Activated naive CD8-positive, alpha-beta T cell treated with anti-CD3 and anti-CD28 coated beads, Interleukin-2, amount 50 U/mL, for 24 hours (primary cell): ENCODE measurements at regions not wholly inside any gene's neighbourhood (a gene's known extent, or its start where the extent isn't known, plus 50 kb on each side); places are given as distances from the start of the nearest gene placed in this dataset.
"Not testable (repeated sequence)": the region's sequence is repeated elsewhere in the genome, so short reads cannot be mapped to it uniquely, and the experiment has no call there.

Source experiments
- ATAC-seq: fragments of 150-1000 bp; cut with Tn5 transposase; one replicate; pipeline ENCODE4 v1.10.0; 2021
- DNase-seq: peaks from one replicate; pipeline ENCODE4 v3.0.0; 2021
- H3K27ac Mint-ChIP-seq: one replicate; pipeline ENCODE4 v1.8.0; 2021; ENCODE audit warnings: mild to moderate bottlenecking, mixed read lengths
- H3K27me3 Mint-ChIP-seq: one replicate; pipeline ENCODE4 v1.8.0; 2021; ENCODE audit warnings: mixed read lengths
- H3K36me3 Mint-ChIP-seq: one replicate; pipeline ENCODE4 v1.8.0; 2021; ENCODE audit warnings: low read depth, mixed read lengths
- H3K4me1 Mint-ChIP-seq: one replicate; pipeline ENCODE4 v1.8.0; 2021; ENCODE audit warnings: mixed read lengths
- H3K4me3 Mint-ChIP-seq: one replicate; pipeline ENCODE4 v1.8.0; 2021; ENCODE audit warnings: mild to moderate bottlenecking, moderate library complexity, mixed read lengths
- H3K9me3 Mint-ChIP-seq: one replicate; pipeline ENCODE4 v1.8.0; 2021; ENCODE audit warnings: mixed read lengths

GRCh38 chr3:19016851-19017250 is 131.5 kb upstream of the KCNH8 start:
- H3K27me3 Mint-ChIP-seq, result no peaks in the 10 kb centered on the region
- no peak overlapping the region for H3K27ac Mint-ChIP-seq
- ATAC-seq, result no peak
- H3K36me3 Mint-ChIP-seq, result no peaks in the 10 kb centered on the region
- no peaks in the 10 kb centered on the region for H3K9me3 Mint-ChIP-seq
- no peaks in the 10 kb centered on the region for H3K4me1 Mint-ChIP-seq
- no peak for DNase-seq
- H3K4me3 Mint-ChIP-seq, result no peak overlapping the region

- no peak for DNase-seq
- Mint-ChIP-seq H3K36me3 (no peaks in the 10 kb centered on the region), H3K4me1 (no peaks in the 10 kb centered on the region), H3K27ac (no peak overlapping the region), H3K27me3 (no peaks in the 10 kb centered on the region), H3K9me3 (no peaks in the 10 kb centered on the region), H3K4me3 (no peak overlapping the region)
- ATAC-seq, result no peak
Observed at GRCh38 chr3:19013879-19014278, 134.4 kb upstream of the KCNH8 start.

- Mint-ChIP-seq H3K36me3 (no peaks in the 10 kb centered on the region), H3K9me3 (no peaks in the 10 kb centered on the region), H3K4me3 (no peak overlapping the region), H3K4me1 (no peaks in the 10 kb centered on the region), H3K27me3 (no peaks in the 10 kb centered on the region), H3K27ac (no peak overlapping the region)
- ATAC-seq (no peak), DNase-seq (no peak)
Observed at GRCh38 chr3:19012846-19013245, 135.5 kb upstream of the KCNH8 start.

GRCh38 chr3:19002606-19003005 is 145.7 kb upstream of the KCNH8 start:
- no peaks in the 10 kb centered on the region for H3K4me1 Mint-ChIP-seq
- H3K9me3 Mint-ChIP-seq, result no peaks in the 10 kb centered on the region
- H3K27ac Mint-ChIP-seq, result no peak overlapping the region
- no peak overlapping the region for H3K4me3 Mint-ChIP-seq
- H3K27me3 Mint-ChIP-seq, result no peaks in the 10 kb centered on the region
- ATAC-seq, result no peak
- DNase-seq, result no peak
- H3K36me3 Mint-ChIP-seq, result no peaks in the 10 kb centered on the region

GRCh38 chr3:18998069-18998468 is 150.2 kb upstream of the KCNH8 start:
- H3K27me3 Mint-ChIP-seq, result peaks cover 2% of the 10 kb centered on the region

GRCh38 chr3:18992709-18993108 is 155.6 kb upstream of the KCNH8 start:
- peaks cover 17% of the 10 kb centered on the region for H3K9me3 Mint-ChIP-seq
- H3K36me3 Mint-ChIP-seq, result peaks cover 2% of the 10 kb centered on the region
- ATAC-seq, result no peak
- no peak overlapping the region for H3K4me3 Mint-ChIP-seq
- H3K4me1 Mint-ChIP-seq, result peaks cover 21% of the 10 kb centered on the region
- H3K27me3 Mint-ChIP-seq, result peaks cover 20% of the 10 kb centered on the region
- no peak for DNase-seq
- H3K27ac Mint-ChIP-seq, result no peak overlapping the region

More at GRCh38 chr3:18998069-18998468, 150.2 kb upstream of the KCNH8 start:
- no peak for DNase-seq
- no peak overlapping the region for H3K4me3 Mint-ChIP-seq
- H3K9me3 Mint-ChIP-seq, result peaks cover 17% of the 10 kb centered on the region
- no peak for ATAC-seq
- no peaks in the 10 kb centered on the region for H3K4me1 Mint-ChIP-seq
- no peak overlapping the region for H3K27ac Mint-ChIP-seq
- peaks cover 2% of the 10 kb centered on the region for H3K36me3 Mint-ChIP-seq

- peak overlapping the region; percentile 57 for H3K4me3 Mint-ChIP-seq
- H3K27me3 Mint-ChIP-seq, result peaks cover 18% of the 10 kb centered on the region
- no peaks in the 10 kb centered on the region for H3K9me3 Mint-ChIP-seq
- ATAC-seq, result peak; percentile 49
- H3K27ac Mint-ChIP-seq, result no peak overlapping the region
- no peak for DNase-seq
- H3K4me1 Mint-ChIP-seq, result peaks cover 21% of the 10 kb centered on the region
- no peaks in the 10 kb centered on the region for H3K36me3 Mint-ChIP-seq
Observed at GRCh38 chr3:18989237-18989795, 159.0 kb upstream of the KCNH8 start.

- peak overlapping the region; percentile 42 for H3K4me3 Mint-ChIP-seq
- DNase-seq, result no peak
- H3K9me3 Mint-ChIP-seq, result no peaks in the 10 kb centered on the region
- H3K4me1 Mint-ChIP-seq, result peaks cover 21% of the 10 kb centered on the region
- ATAC-seq, result peak; percentile 52
- peaks cover 18% of the 10 kb centered on the region for H3K27me3 Mint-ChIP-seq
- H3K36me3 Mint-ChIP-seq, result no peaks in the 10 kb centered on the region
- no peak overlapping the region for H3K27ac Mint-ChIP-seq
Observed at GRCh38 chr3:18988614-18989229, 159.6 kb upstream of the KCNH8 start.

GRCh38 chr3:18987862-18988447 is 160.4 kb upstream of the KCNH8 start:
- ATAC-seq, result no peak
- H3K9me3 Mint-ChIP-seq, result no peaks in the 10 kb centered on the region
- H3K36me3 Mint-ChIP-seq, result no peaks in the 10 kb centered on the region
- DNase-seq, result no peak
- no peak overlapping the region for H3K4me3 Mint-ChIP-seq
- peaks cover 21% of the 10 kb centered on the region for H3K4me1 Mint-ChIP-seq
- peaks cover 18% of the 10 kb centered on the region for H3K27me3 Mint-ChIP-seq
- no peak overlapping the region for H3K27ac Mint-ChIP-seq

GRCh38 chr3:18987070-18987469 is 161.2 kb upstream of the KCNH8 start:
- no peak overlapping the region for H3K4me3 Mint-ChIP-seq
- peaks cover 18% of the 10 kb centered on the region for H3K27me3 Mint-ChIP-seq
- ATAC-seq (no peak), DNase-seq (no peak)
- peaks cover 21% of the 10 kb centered on the region for H3K4me1 Mint-ChIP-seq
- no peak overlapping the region for H3K27ac Mint-ChIP-seq
- H3K36me3 Mint-ChIP-seq, result no peaks in the 10 kb centered on the region
- H3K9me3 Mint-ChIP-seq, result peaks cover 3% of the 10 kb centered on the region

- Mint-ChIP-seq H3K4me3 (no peak overlapping the region), H3K27me3 (peaks cover 3% of the 10 kb centered on the region), H3K9me3 (peaks cover 5% of the 10 kb centered on the region), H3K4me1 (peaks cover 3% of the 10 kb centered on the region), H3K27ac (no peak overlapping the region), H3K36me3 (no peaks in the 10 kb centered on the region)
- ATAC-seq (no peak), DNase-seq (no peak)
Observed at GRCh38 chr3:18982920-18983319, 165.4 kb upstream of the KCNH8 start.

GRCh38 chr3:18976102-18976501 is 172.2 kb upstream of the KCNH8 start:
- not testable (repeated sequence) for DNase-seq, H3K36me3 Mint-ChIP-seq, H3K27me3 Mint-ChIP-seq, H3K4me1 Mint-ChIP-seq, H3K4me3 Mint-ChIP-seq, H3K27ac Mint-ChIP-seq, ATAC-seq
- peaks cover 20% of the 10 kb centered on the region for H3K9me3 Mint-ChIP-seq

GRCh38 chr3:18968120-18968519 is 180.2 kb upstream of the KCNH8 start:
- DNase-seq (no peak), ATAC-seq (no peak)
- H3K27ac Mint-ChIP-seq, result no peak overlapping the region
- no peaks in the 10 kb centered on the region for H3K36me3 Mint-ChIP-seq
- peaks cover 9% of the 10 kb centered on the region for H3K9me3 Mint-ChIP-seq
- peaks cover 1% of the 10 kb centered on the region for H3K27me3 Mint-ChIP-seq
- H3K4me3 Mint-ChIP-seq, result no peak overlapping the region
- no peaks in the 10 kb centered on the region for H3K4me1 Mint-ChIP-seq

- no peak overlapping the region for H3K4me3 Mint-ChIP-seq
- DNase-seq (no peak), ATAC-seq (no peak)
- no peak overlapping the region for H3K27ac Mint-ChIP-seq
- H3K36me3 Mint-ChIP-seq, result no peaks in the 10 kb centered on the region
- H3K9me3 Mint-ChIP-seq, result no peaks in the 10 kb centered on the region
- peaks cover 3% of the 10 kb centered on the region for H3K27me3 Mint-ChIP-seq
- H3K4me1 Mint-ChIP-seq, result no peaks in the 10 kb centered on the region
Observed at GRCh38 chr3:18965781-18966180, 182.5 kb upstream of the KCNH8 start.

GRCh38 chr3:18964640-18965039 is 183.7 kb upstream of the KCNH8 start:
- H3K4me3 Mint-ChIP-seq, result no peak overlapping the region
- no peaks in the 10 kb centered on the region for H3K9me3 Mint-ChIP-seq
- no peak for DNase-seq
- ATAC-seq, result no peak
- H3K4me1 Mint-ChIP-seq, result no peaks in the 10 kb centered on the region
- no peaks in the 10 kb centered on the region for H3K36me3 Mint-ChIP-seq
- H3K27me3 Mint-ChIP-seq, result peaks cover 3% of the 10 kb centered on the region
- H3K27ac Mint-ChIP-seq, result no peak overlapping the region
